BLaER1 treated with 17β-estradiol and CSF1 and Interleukin-3, amounts not matched to agents 10 nM and 100 nM (cell line): ENCODE measurements at regions not wholly inside any gene's neighbourhood (a gene's known extent, or its start where the extent isn't known, plus 50 kb on each side); places are given as distances from the start of the nearest gene placed in this dataset.
A peak's percentile ranks its signal among the peaks of the same experiment; 100 is the strongest.

Source experiments
- H3K27ac ChIP-seq, 11 experiments: shearing (Covaris generic); formaldehyde crosslinking; 2 replicates each; pipeline ENCODE4 v1.8.1; 2022
- H3K27me3 ChIP-seq, 11 experiments: shearing (Covaris generic); formaldehyde crosslinking; 2 replicates each; pipeline ENCODE4 v1.8.1; 2022
- H3K36me3 ChIP-seq, 11 experiments: shearing (Covaris generic); formaldehyde crosslinking; 2 replicates each; pipeline ENCODE4 v1.8.1; 2022
- H3K4me1 ChIP-seq, 10 experiments: shearing (Covaris generic); formaldehyde crosslinking; 2 replicates each; pipeline ENCODE4 v1.8.1; 2022
- H3K4me2 ChIP-seq, 11 experiments: shearing (Covaris generic); formaldehyde crosslinking; 2 replicates each; pipeline ENCODE4 v1.8.1; 2022
- H3K4me3 ChIP-seq, 10 experiments: shearing (Covaris generic); formaldehyde crosslinking; 2 replicates each; pipeline ENCODE4 v1.8.1; 2022
- H3K9ac ChIP-seq, 11 experiments: shearing (Covaris generic); formaldehyde crosslinking; 2 replicates each; pipeline ENCODE4 v1.8.1; 2022
- H3K9me3 ChIP-seq, 11 experiments: shearing (Covaris generic); formaldehyde crosslinking; replicated peaks in 1 of 11; 2 replicates each; pipeline ENCODE4 v1.8.1; 2022
- H4K20me1 ChIP-seq, 11 experiments: shearing (Covaris generic); formaldehyde crosslinking; 2 replicates each; pipeline ENCODE4 v1.8.1; 2022
- Cebpa-rat ChIP-seq, 11 experiments: shearing (Covaris generic); IDR thresholded peaks; 2 replicates each; pipeline ENCODE4 v1.8.1; 2022

- Histone ChIP-seq H3K4me2 (no peak overlapping the region), H3K9me3 (peaks cover 23 to 39% (median 29%) of the 10 kb centered on the region in 11 experiments), H3K27ac (no peak overlapping the region), H3K4me1 (peaks cover 0 to 8% (median 0%) of the 10 kb centered on the region in 10 experiments; a peak in 2 of 20 replicates), H3K27me3 (no peaks in the 10 kb centered on the region), H3K4me3 (no peak overlapping the region), H3K9ac (no peak overlapping the region), H4K20me1 (no peaks in the 10 kb centered on the region), H3K36me3 (peaks cover 0 to 6% (median 0%) of the 10 kb centered on the region in 11 experiments; a peak in 1 of 22 replicates)
- no peak for TF ChIP-seq Cebpa-rat (IDR thresholded peaks at IDR 0.05)
These were observed 442.2 kb upstream of the ARID1B start for GRCh38 chr6:156334966-156335365.

GRCh38 chr6:156319707-156320106 is 457.5 kb upstream of the ARID1B start:
- Histone ChIP-seq H4K20me1 (no peaks in the 10 kb centered on the region), H3K4me1 (no peaks in the 10 kb centered on the region), H3K27ac (no peak overlapping the region), H3K9me3 (peaks cover 5 to 18% (median 8%) of the 10 kb centered on the region in 11 experiments; a peak in 15 of 22 replicates), H3K9ac (no peak overlapping the region), H3K27me3 (no peaks in the 10 kb centered on the region), H3K36me3 (no peaks in the 10 kb centered on the region), H3K4me3 (no peak overlapping the region), H3K4me2 (no peak overlapping the region)
- TF ChIP-seq Cebpa-rat (IDR thresholded peaks at IDR 0.05): no peak

DNA sequence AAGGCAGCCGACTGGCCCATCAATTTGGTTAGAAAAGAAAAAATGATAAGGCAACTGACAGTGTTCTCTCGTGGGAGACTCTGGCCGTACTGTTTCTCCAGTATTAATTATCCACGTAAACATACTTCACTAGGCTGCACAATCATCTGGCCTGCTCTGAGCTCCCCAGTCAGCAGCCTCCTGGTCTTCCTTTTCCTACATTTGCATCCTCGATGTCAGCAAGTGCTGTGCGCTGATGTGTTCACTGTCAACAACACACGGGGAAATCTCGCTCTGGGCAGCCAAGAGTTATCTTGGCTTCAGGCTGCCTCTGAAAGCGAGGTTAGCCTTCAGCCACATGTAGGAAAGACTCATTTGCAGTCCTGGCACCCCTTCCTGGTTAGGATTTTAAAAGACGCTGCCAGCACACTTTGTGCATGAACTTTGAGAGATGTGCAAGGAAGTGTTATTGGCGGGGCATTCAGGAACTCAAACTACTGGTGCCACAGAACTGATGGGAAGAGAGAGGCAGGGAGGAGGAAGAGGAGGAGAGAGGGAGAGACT is 460.5 kb upstream of the ARID1B start:
- H3K4me1 ChIP-seq: no peaks in the 10 kb centered on the region
- H3K4me3 ChIP-seq: no peak overlapping the region
- TF ChIP-seq Cebpa-rat (IDR thresholded peaks at IDR 0.05): no peak
- H3K9me3 ChIP-seq: peaks cover 0 to 10% (median 0%) of the 10 kb centered on the region in 11 experiments; a peak in 4 of 22 replicates
- H4K20me1 ChIP-seq: no peaks in the 10 kb centered on the region
- no peak overlapping the region for H3K9ac ChIP-seq
- H3K4me2 ChIP-seq: no peak overlapping the region
- H3K27ac ChIP-seq: no peak overlapping the region
- H3K27me3 ChIP-seq: no peaks in the 10 kb centered on the region
- no peaks in the 10 kb centered on the region for H3K36me3 ChIP-seq

DNA sequence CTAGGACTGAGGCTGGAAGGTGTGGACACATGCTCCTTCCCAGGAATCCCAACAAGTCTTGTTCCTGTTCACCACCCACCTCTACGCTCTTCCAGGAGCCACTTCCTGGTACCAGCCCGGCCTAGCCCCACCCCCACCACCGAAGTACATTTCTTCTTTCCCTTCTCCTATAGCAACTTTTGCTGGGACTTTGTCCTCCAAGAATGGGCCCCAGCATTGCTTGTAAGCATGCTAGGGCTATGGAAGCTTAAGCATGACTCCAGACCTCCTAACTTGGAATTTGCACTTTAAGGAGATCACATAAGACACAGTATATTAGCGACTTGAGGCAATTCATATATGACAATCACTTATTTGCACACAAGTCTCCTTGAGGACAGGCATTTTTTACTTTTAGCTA is 462.0 kb upstream of the ARID1B start:
- no peaks in the 10 kb centered on the region for H3K4me1 ChIP-seq
- TF ChIP-seq Cebpa-rat (IDR thresholded peaks at IDR 0.05): no peak
- no peaks in the 10 kb centered on the region for H4K20me1 ChIP-seq
- no peaks in the 10 kb centered on the region for H3K36me3 ChIP-seq
- H3K27ac ChIP-seq: no peak overlapping the region
- no peak overlapping the region for H3K9ac ChIP-seq
- no peak overlapping the region for H3K4me2 ChIP-seq
- peaks cover 0 to 10% (median 0%) of the 10 kb centered on the region in 11 experiments; a peak in 4 of 22 replicates for H3K9me3 ChIP-seq
- no peaks in the 10 kb centered on the region for H3K27me3 ChIP-seq
- no peak overlapping the region for H3K4me3 ChIP-seq

GRCh38 chr6:156313037-156313436 is 464.1 kb upstream of the ARID1B start:
- Histone ChIP-seq H3K27me3 (no peaks in the 10 kb centered on the region), H3K27ac (no peak overlapping the region), H3K4me1 (no peaks in the 10 kb centered on the region), H3K9me3 (peaks cover 0 to 10% (median 0%) of the 10 kb centered on the region in 11 experiments; a peak in 4 of 22 replicates), H3K4me2 (no peak overlapping the region), H3K9ac (no peak overlapping the region), H3K36me3 (no peaks in the 10 kb centered on the region), H4K20me1 (no peaks in the 10 kb centered on the region), H3K4me3 (no peak overlapping the region)
- no peak for TF ChIP-seq Cebpa-rat (IDR thresholded peaks at IDR 0.05)

GRCh38 chr6:156311291-156311690 is 465.9 kb upstream of the ARID1B start:
- Histone ChIP-seq H3K9ac (no peak overlapping the region), H3K4me1 (peaks cover 0 to 2% (median 0%) of the 10 kb centered on the region in 10 experiments; a peak in 1 of 20 replicates), H3K9me3 (no peaks in the 10 kb centered on the region), H4K20me1 (no peaks in the 10 kb centered on the region), H3K27me3 (no peaks in the 10 kb centered on the region), H3K4me3 (no peak overlapping the region), H3K36me3 (no peaks in the 10 kb centered on the region), H3K27ac (no peak overlapping the region), H3K4me2 (no peak overlapping the region)
- no peak for TF ChIP-seq Cebpa-rat (IDR thresholded peaks at IDR 0.05)

GRCh38 chr6:156310701-156311100 is 466.5 kb upstream of the ARID1B start:
- Histone ChIP-seq H3K9me3 (no peaks in the 10 kb centered on the region), H3K36me3 (no peaks in the 10 kb centered on the region), H4K20me1 (no peaks in the 10 kb centered on the region), H3K9ac (no peak overlapping the region), H3K4me2 (no peak overlapping the region), H3K27me3 (no peaks in the 10 kb centered on the region), H3K4me1 (peaks cover 0 to 4% (median 0%) of the 10 kb centered on the region in 10 experiments; a peak in 1 of 20 replicates), H3K27ac (no peak overlapping the region), H3K4me3 (no peak overlapping the region)
- TF ChIP-seq Cebpa-rat (IDR thresholded peaks at IDR 0.05): no peak

- no peaks in the 10 kb centered on the region for H3K27me3 ChIP-seq
- H3K36me3 ChIP-seq: no peaks in the 10 kb centered on the region
- no peaks in the 10 kb centered on the region for H3K9me3 ChIP-seq
- TF ChIP-seq Cebpa-rat (IDR thresholded peaks at IDR 0.05): no peak
- peaks cover 0 to 4% (median 0%) of the 10 kb centered on the region in 10 experiments; a peak in 1 of 20 replicates for H3K4me1 ChIP-seq
- H4K20me1 ChIP-seq: no peaks in the 10 kb centered on the region
- H3K4me3 ChIP-seq: no peak overlapping the region
- H3K9ac ChIP-seq: no peak overlapping the region
- no peak overlapping the region for H3K4me2 ChIP-seq
- no peak overlapping the region for H3K27ac ChIP-seq
These were observed 468.2 kb upstream of the ARID1B start for GRCh38 chr6:156309017-156309416.

- peaks cover 0 to 4% (median 0%) of the 10 kb centered on the region in 10 experiments; a peak in 1 of 20 replicates for H3K4me1 ChIP-seq
- no peak overlapping the region for H3K9ac ChIP-seq
- no peak for TF ChIP-seq Cebpa-rat (IDR thresholded peaks at IDR 0.05)
- H3K4me3 ChIP-seq: no peak overlapping the region
- H3K9me3 ChIP-seq: no peaks in the 10 kb centered on the region
- H3K27me3 ChIP-seq: no peaks in the 10 kb centered on the region
- H4K20me1 ChIP-seq: no peaks in the 10 kb centered on the region
- no peak overlapping the region for H3K4me2 ChIP-seq
- H3K27ac ChIP-seq: no peak overlapping the region
- H3K36me3 ChIP-seq: no peaks in the 10 kb centered on the region
These were observed 468.6 kb upstream of the ARID1B start for GRCh38 chr6:156308604-156309003.

GRCh38 chr6:156306531-156306930 is 470.6 kb upstream of the ARID1B start:
- Histone ChIP-seq H4K20me1 (no peaks in the 10 kb centered on the region), H3K27ac (no peak overlapping the region), H3K4me3 (no peak overlapping the region), H3K4me1 (peaks cover 0 to 4% (median 0%) of the 10 kb centered on the region in 10 experiments; a peak in 1 of 20 replicates), H3K9me3 (no peaks in the 10 kb centered on the region; a peak in 1 of 22 replicates), H3K9ac (no peak overlapping the region), H3K4me2 (peak overlapping the region in 2 of 11 experiments; percentile 10 to 24; a peak in 2 of 22 replicates), H3K27me3 (no peaks in the 10 kb centered on the region), H3K36me3 (no peaks in the 10 kb centered on the region)
- no peak for TF ChIP-seq Cebpa-rat (IDR thresholded peaks at IDR 0.05)
